NCI-H2196 treated with DMSO at 0.1 percent for 48 hours (cell line): ENCODE measurements at regions not wholly inside any gene's neighbourhood (a gene's known extent, or its start where the extent isn't known, plus 50 kb on each side); places are given as distances from the start of the nearest gene placed in this dataset.
"Not testable (repeated sequence)": the region's sequence is repeated elsewhere in the genome, so short reads cannot be mapped to it uniquely, and the experiment has no call there.

Experiments
- DNase-seq: peaks from one replicate; lab custom pipeline; 2025; ENCODE audit not compliant: unreplicated experiment; lab: John Stamatoyannopoulos, UW

DNA sequence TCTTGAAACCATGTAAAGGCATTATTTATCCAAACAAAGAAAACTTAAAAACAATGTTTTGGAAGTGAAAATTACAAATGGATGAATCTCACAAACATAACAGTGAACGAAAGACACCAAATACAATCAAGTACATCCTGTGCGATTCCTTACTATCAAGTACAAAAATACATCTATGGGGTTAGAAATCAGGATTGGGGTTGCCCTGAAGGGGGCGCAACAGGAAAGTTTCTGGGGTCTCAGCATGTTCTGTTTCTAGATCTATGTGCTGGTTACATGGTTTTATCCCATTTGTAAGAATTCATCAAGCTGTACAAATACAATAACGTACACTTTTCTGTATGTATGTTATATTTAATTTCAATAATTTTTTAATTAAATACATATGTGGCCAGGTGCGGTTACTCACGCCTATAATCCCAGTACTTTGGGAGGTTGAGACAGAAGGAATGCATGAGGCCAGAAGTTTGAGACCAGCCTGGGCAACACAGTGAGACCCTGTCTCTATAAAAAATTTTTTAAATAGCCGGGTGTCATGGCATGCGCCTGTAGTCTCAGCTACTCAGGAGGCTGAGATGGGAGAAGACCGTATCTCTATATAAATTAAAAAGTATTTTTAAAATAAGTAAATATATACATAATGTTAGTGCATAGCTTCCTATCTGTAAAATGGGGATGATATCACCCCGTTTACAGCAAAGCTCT is 121.5 kb upstream of the SOD1 start:
- DNase-seq = no peak

DNA sequence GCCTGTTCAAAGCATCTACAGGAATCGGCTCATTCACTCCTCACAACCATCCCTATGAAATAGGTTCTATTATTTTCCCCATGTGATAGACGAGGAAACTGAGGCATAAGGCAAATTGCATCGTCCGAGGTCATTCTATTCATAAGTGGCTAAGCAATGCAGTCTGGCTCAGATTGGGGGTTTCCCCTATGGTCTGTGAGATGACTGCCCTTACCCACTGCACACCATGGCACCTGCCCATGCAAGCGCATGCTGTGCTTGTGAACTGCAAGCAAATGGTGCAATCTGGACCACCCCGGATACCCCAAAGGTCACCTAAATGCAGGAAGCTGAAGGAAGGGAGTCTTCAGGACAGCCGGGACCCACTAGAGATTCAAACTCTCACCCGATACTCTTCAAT is 123.4 kb upstream of the SOD1 start:
- no peak for DNase-seq

DNA sequence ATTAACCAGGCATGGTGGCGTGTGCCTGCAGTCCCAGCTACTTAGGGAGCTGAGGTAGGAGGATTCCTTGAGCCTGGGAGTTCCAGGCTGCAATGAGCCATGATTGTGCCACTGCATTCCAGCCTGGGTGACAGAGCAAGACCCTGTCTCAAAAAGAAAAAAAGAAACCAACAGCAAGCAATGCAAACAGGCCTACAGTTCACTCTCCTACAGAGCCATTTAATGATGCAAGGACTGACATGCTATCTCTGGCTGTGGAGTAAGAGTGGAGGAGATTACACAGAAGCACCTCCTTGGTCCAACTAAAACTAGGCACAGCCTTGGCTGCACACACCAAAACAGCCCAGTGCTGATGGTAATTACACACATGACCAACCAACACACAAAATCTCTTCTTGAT is 127.5 kb upstream of the SOD1 start:
- no peak for DNase-seq

DNA sequence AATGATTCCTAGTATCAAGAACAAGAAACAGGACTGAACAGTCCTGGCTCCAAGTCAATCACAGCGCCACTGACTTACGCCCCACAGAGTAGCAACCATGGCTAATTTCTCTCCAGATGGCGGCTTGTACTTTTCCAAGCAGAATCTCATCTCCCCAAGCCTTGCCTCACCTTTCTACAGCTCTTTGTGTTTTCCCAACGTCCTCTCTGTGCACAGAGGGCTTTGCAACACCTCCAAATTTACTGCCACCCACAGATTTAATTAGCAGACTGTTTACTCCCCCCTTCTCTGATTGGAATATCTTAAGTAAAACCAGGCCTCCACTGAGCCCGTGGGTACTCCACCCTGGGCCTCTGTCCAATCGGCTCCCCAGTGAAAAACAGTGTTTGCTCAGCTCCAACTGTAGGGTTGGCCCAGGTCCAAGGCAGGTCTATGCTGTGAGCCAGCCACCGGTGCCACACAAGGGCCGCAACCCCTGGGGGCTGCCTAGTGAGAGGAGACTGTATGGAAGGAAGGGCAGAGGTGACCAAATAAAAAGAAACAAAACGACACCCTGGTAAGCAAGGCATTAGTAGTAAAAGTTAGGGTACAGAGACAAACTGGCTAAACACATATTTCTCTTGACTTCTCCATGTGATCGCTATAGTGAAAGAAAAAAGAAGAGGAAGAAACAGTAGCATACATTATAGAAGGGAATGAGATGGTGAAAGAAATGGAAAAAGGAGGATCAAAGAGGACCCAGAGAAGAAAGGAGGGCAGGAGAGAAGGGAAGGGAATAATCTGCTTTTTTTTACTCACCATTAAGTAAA is 128.4 kb upstream of the SOD1 start:
- peak; percentile 91 for DNase-seq

- no peak for DNase-seq
Measured at GRCh38 chr21:31530364-31530763, 129.1 kb upstream of the SOD1 start.

- peak; percentile 42 for DNase-seq
Measured at GRCh38 chr21:31529406-31529805, 130.1 kb upstream of the SOD1 start.

GRCh38 chr21:31526040-31526439 is 133.5 kb upstream of the SOD1 start:
- no peak for DNase-seq

DNA sequence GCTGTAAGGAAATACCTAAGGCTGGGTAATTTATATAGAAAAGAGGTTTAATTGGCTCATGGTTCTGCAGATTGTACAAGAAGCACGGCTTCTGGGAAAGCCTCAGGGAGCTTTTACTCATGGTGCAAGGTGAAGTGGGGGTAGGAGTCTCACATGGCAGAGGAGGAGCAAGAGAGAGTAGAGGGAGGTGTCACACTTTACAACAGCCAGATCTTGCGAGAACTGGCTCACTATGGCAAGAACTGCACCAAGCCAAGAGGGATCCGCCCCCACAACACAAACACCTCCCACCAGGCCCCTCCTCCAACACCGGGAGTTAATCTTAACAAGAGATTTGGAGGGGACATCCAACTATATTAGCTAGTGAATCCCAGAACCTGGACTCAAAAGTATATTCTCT is 135.4 kb upstream of the SOD1 start:
- no peak for DNase-seq

GRCh38 chr21:31521515-31521914 is 138.0 kb upstream of the SOD1 start:
- no peak for DNase-seq

GRCh38 chr21:31520561-31521098 is 138.9 kb upstream of the SOD1 start:
- DNase-seq = peak; percentile 38

GRCh38 chr21:31518580-31518979 is 140.9 kb upstream of the SOD1 start:
- no peak for DNase-seq

DNA sequence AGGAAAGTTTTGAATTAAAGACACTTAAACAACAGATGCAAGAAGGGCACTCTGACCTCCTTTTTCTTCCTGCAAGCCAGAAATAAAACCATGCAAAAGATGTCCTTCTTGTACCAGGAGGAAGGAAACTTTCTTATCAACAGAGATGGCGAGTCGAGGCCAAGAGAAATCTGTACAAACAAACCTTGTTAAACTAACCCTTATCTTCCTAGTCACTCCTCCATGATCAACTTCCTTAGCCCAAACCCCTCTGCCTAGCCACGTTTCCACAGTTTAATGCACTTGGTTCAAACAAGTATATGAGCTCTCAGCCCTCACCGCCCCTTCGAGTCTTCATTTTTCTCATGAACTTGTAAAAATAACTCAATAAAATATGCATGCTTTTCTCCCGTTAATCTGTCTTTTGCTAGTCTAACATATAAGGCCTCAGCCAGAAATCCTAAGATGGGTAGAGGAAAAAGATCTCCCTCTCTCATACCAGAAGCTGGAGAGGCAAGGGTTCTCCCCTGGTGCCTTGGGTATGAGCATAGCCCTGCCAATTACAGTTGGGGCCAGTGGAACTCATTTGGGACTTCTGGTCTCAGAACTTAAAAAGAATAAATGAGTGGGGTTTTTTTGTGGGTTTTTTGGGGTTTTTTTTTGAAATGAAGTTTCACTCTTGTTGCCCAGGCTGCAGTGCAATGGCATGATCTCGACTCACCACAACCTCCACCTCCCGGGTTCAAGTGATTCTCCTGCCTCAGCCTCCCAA is 141.7 kb upstream of the SOD1 start:
- no peak for DNase-seq

DNA sequence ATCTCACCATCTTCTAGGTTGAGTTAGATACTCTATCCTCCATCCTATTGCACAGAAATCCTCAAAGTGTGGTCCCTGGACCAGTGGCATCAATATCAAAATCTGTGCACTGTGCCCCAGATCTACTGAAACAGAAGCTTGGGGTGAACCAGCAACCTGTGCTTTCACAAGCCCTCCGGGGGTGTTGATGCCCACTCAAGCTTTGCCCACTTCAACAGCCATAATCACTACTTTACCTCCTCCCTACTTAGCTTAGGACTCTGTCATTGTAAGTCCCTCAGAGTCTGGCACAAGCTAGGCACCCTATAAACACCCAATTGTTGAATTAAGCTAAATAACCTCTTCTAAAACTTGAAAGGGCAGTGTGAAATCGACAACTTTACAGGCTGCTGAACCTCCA is 144.2 kb upstream of the SOD1 start:
- no peak for DNase-seq

- DNase-seq = no peak
Measured at GRCh38 chr21:31514598-31514997, 144.9 kb upstream of the SOD1 start.

- DNase-seq = not testable (repeated sequence)
Measured at GRCh38 chr21:31513541-31513940, 146.0 kb upstream of the SOD1 start.

GRCh38 chr21:31511999-31512398 is 147.5 kb upstream of the SOD1 start:
- DNase-seq = not testable (repeated sequence)

DNA sequence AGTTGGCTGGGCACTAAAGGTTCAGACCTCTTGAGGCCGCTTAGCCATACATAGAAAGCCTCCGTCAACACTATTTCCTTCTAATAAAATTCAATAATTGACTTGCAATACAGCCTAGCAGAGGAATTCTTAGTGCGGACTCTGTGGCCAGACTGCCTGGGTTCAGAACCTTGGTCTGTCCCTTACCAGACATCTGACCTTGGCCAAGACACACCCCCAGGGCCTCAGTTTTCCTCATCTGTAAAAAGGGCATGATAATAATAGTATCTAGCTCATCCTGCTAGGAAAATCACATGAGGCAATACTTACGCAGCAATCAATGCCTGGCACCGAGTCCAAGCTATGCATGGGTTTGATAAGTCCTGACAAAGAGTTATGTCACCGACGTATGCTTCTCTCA is 148.2 kb upstream of the SOD1 start:
- DNase-seq = no peak

DNA sequence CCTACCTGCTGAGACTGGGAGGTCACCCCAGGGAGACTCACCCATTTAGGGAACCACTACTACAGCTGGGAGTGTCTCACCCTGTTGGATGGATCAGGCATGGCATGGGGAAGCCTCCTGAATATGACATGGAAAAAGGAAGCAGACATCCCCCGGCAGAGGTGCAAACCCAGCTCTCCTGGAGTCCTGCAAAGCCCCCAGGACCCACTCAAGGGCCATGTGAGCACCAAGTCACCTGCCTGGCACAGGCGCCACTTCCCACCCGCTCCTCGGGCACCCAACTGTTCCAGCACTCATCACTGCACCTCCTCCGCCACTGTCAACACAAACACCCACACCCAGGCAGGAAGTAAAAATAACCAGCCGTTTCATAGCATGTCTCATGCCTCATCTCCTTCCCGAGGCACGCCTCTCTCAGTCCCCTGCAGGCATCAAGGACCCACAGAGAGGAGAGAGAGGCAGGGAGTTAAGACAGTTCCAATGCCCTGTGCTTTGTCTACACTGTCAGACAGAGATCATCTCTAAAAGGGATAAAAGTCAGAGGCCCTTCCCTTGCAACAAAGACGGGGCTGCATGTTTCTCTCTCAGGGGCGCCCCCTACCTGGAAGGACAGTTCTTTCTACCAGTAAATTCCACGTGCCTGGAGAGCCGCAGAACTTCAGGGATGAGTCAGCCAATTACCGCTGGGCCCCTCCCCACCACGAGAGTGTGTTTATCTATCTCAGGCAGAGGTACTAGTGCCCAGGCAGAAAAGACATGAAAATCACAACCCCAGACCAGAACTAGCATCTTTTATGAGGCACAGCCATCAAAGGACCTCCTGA is 150.1 kb upstream of the SOD1 start:
- DNase-seq = no peak

- no peak for DNase-seq
Measured at GRCh38 chr21:31505975-31506374, 153.5 kb upstream of the SOD1 start.

- DNase-seq = no peak
Measured at GRCh38 chr21:31503939-31504338, 155.6 kb upstream of the SOD1 start.

DNA sequence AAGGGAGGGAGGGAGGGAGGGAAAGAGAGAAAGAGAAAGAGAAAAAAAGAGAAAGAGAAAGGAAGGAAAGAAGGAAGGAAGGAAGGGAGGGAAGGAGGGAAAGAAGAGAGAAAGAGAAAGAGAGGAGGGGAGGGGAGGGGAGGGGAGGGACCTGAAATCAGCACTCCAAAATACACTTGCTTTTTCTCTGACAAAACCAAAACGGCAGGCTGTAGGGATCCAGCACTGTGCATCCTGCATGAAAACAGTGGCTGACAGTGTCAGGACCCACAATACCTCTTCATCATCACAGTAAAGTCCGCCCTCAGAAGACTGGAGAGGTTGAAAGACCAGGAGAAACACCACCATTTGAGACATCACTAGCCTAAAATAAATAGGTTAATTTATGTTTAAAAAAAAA is 156.0 kb upstream of the SOD1 start:
- no peak for DNase-seq
